Stimulated activated CD4-positive, alpha-beta T cell treated with anti-CD3 and anti-CD28 coated beads, Interleukin-15, amount 100 ng/mL, for 24 hours (primary cell): ENCODE measurements at regions not wholly inside any gene's neighbourhood (a gene's known extent, or its start where the extent isn't known, plus 50 kb on each side); places are given as distances from the start of the nearest gene placed in this dataset.

Experiments used
- DNase-seq: peaks from one replicate; pipeline ENCODE4 v3.0.0-alpha.2; 2020

DNA sequence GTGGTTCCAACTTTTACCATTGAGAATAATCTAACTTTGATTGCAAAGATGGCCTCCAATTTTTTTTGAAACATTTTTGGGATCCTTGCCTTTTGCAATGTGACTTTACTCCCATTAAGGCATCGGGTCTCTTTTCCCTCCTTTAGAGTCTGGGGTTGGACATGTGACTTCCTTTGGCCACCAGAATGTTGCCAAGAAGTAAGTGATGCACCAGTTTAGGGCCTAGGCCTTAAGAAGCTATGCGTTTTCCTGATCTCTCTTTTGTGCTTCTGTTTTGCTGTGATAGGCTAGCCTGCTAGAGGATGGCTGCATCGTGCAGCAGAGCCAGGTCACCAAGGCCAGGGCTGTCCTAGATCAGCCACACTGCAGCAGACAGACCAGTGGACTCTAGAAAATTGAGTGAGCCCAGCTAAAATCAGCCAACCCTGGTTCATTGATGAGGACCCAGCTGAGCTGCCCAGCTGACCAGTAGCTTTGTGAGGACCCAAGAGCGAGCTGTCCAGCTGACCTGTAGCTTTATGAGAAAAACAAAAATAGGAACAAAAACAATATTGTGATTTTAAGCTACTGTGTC is 594.0 kb upstream of the JAG1 start:
- no peak for DNase-seq

DNA sequence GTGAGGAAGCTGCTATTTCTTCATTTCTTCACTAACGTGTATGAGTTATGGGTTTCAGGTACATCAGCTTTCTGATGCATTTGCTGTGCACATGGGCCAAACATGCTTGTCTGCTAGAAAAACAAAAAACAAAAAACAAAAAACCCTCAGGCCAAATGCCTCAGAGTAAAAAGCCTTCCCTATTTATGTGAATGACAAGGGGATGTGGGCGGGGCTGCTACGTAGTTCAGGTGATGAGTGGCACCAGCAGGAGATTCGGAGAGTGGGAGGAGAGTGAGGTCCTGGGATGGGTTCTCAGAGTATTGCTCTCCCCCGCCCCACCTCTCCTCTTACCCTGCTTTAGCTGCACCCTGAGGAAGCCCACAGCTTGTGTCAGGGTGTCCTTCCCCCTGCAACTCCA is 596.8 kb upstream of the JAG1 start:
- no peak for DNase-seq

- DNase-seq: no peak
These were observed 597.5 kb upstream of the JAG1 start for GRCh38 chr20:11271319-11271718.

GRCh38 chr20:11271920-11272594 is 598.3 kb upstream of the JAG1 start:
- DNase-seq: no peak

GRCh38 chr20:11274141-11274594 is 600.4 kb upstream of the JAG1 start:
- DNase-seq: no peak

DNA sequence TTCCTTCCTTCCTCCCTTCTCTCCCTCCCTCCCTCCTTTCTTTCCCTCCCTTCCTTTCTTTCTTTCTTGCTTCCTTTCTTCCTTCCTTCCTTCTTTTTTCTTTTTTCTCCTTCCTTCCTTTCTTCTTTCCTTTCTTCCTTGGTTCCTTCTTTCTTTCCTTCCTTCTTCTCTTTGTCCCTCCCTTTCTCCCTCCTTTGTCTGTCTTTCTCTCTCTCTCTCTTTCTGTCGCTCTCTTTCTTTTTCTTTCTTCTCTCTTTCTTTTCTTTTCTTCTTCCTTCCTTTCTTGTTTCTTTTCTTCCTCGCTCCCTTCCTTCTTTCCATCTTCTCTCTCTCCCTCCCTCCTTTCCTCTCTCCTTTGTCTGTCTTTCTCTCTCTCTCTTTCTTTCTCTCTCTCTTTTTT is 601.9 kb upstream of the JAG1 start:
- DNase-seq: no peak

- DNase-seq: no peak
These were observed 603.4 kb upstream of the JAG1 start for GRCh38 chr20:11277170-11277569.

GRCh38 chr20:11277858-11278257 is 604.1 kb upstream of the JAG1 start:
- no peak for DNase-seq

DNA sequence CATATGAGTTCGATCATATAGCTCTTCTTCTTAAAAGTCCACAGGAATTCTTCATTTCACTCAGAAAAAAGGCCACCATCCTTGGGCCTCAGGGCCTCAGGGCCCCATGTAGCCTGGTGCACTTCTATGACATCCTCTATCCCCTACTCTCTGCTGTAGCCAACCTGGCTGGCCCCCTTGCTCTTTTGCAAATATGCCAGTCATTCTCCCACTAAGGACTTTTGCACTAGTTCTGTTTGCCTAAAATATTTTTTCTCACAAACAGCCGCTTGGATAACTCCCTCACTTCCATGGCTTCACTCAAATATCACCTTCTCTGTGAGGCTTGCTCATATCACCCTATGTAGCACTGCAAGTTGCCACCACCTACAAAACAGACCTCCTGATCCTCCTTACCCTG is 604.7 kb upstream of the JAG1 start:
- no peak for DNase-seq

DNA sequence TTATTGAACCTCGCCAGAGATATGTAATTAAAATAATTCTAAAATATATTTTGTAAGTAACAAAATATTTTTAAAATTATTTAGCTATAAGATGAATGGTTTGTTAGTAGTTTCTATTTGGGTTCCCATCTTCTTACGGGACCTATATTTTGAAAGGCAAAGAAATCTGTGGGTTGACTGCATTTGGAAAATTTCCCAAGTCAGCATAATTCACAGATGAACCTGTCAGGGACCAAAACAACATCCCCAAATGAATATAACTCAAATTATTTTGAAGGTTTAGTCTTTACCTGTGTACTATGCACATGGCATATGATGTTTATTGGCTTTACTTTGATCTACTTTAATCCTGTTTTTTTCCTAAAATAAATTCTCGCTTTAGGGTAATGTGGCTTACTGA is 607.4 kb upstream of the JAG1 start:
- DNase-seq: no peak

- DNase-seq: no peak
These were observed 608.0 kb upstream of the JAG1 start for GRCh38 chr20:11281768-11282167.

GRCh38 chr20:11287126-11287525 is 613.3 kb upstream of the JAG1 start:
- no peak for DNase-seq

DNA sequence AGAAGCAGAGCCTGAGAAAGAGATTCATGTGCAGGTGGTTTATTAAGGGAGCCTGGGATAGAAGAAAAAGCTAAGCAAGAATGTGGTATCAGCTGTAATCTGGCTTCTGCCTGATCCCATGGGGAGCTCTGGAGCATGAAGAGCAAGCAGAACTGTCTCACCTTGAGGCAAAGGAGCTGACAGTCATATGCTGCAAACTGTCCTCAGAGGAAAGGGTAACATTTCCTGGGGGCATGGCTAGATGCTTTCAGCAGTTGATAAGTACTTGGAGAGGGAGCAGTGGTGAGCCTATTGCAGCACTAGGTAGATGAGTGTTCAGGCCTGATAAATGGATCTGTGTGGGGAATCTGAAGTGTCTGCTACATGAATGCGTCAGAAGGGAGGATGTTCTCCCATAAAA is 621.5 kb upstream of the BTBD3 start:
- DNase-seq: no peak

GRCh38 chr20:11296951-11297350 is 620.7 kb upstream of the BTBD3 start:
- DNase-seq: no peak

DNA sequence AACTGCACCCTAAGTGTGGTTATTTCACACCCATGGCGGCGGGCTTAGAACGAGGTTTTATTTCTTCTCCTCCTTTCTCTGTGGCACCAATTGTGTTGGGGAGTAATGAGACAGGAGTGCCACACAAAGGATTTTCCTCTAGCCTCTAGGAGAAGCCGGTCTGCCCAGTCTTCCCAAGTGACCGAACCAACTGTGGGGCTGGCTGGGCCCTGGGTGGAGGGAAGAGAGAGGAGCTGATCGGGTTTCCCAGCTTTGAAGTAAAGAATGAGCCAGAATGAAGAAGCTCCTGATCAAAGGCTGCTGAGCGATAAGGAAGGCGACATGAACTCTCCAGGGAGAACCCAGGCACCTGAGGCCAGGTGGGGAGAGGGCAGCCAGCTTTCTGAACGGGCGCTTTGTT is 616.0 kb upstream of the BTBD3 start:
- no peak for DNase-seq

GRCh38 chr20:11302436-11302835 is 615.3 kb upstream of the BTBD3 start:
- no peak for DNase-seq

DNA sequence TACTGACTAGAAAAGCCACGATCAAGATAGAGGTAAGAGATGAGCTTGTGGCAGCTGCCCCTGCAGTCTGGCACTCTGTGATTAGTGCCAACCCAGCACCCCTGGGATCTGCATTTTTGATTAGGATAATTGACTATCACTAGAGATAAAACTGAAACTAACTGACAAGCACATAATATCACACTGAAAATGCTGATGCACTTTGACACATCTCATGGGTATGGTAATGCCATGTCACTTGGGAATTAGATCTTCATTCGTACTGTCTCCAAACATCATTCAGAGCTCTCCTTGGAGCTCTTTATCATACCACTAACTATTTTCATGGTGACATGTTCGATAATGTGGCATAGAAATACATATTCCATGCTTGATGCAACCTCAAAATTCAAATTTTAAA is 612.9 kb upstream of the BTBD3 start:
- no peak for DNase-seq

DNA sequence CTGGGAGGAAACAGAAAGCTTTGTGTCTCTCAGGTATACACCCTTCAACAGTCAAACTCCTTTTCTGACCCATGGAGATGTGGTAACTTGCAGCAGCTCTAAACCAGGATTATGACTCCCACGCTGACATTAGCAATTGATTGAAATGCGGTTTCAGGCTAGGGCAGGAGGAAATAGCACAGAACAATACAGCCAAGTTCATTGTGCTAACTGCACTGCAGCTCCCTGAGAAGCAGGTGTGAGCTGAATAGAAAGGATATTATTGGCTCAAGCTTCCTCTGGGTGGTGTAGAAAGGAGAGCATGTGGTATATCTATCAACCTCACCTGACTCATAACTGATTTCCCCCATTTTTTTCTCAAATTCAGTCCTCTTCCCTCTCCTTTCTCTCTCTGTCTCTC is 612.3 kb upstream of the BTBD3 start:
- no peak for DNase-seq

- no peak for DNase-seq
These were observed 606.0 kb upstream of the BTBD3 start for GRCh38 chr20:11311659-11312224.

DNA sequence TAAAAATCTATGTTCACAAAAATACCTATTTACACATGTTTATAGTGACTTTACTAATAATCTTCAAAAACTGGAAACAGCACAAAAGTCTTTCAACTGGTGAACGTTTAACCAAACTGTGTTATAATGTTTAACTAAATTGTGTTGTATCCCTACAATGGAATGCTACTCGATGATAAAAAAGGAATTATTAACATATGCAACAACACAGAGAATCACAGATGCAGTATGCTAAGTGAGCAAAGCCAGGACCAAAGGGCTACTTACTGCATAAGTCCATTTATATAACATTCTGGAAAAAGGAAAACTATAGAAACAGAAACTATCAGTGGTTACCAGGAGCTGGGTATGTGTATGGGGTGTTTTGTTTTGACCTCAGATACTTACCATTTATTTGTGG is 602.2 kb upstream of the BTBD3 start:
- DNase-seq: no peak

DNA sequence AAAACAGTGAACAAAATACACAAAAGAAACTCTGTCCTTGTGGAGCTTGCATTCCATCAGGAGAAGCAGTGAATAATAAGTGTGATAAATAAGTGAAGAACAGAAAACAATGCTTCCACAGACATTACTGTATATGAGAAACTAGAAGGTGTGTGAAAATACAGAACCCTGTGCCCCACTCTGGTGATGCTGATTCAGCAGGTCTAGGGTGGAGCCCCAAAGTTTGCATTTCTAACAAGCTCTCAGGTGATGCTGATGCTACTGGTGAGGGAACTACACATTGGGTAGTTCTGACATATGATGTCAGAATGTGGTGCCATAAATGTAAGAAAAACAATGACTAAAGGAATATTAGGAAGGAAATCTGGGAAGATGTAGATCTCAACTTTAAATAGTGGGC is 601.4 kb upstream of the BTBD3 start:
- DNase-seq: no peak

- no peak for DNase-seq
These were observed 597.7 kb upstream of the BTBD3 start for GRCh38 chr20:11320033-11320432.

- no peak for DNase-seq
These were observed 593.9 kb upstream of the BTBD3 start for GRCh38 chr20:11323816-11324215.

GRCh38 chr20:11324990-11325389 is 592.7 kb upstream of the BTBD3 start:
- no peak for DNase-seq

DNA sequence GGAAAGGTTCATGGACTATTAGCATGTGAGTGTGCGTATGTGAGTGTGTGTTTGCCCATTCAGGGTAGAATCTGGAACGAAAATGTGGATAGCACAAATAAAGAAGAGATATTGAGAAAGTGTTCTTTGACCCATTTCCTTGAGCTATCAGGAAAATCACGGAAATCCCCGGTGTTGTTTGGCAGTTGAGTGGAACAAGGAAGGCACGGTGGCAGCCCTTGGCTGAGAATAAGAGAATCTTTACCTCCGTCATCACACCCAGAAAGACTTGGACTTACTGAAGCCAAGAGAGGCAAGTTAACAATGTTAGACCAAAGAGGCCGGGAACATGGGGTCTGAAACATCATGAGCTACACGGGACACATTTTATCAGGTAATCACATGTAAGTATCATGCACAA is 588.9 kb upstream of the BTBD3 start:
- no peak for DNase-seq
